ENCODE measurements at regions not wholly inside any gene's neighbourhood (a gene's known extent, or its start where the extent isn't known, plus 50 kb on each side); places are given as distances from the start of the nearest gene placed in this dataset.

DNA sequence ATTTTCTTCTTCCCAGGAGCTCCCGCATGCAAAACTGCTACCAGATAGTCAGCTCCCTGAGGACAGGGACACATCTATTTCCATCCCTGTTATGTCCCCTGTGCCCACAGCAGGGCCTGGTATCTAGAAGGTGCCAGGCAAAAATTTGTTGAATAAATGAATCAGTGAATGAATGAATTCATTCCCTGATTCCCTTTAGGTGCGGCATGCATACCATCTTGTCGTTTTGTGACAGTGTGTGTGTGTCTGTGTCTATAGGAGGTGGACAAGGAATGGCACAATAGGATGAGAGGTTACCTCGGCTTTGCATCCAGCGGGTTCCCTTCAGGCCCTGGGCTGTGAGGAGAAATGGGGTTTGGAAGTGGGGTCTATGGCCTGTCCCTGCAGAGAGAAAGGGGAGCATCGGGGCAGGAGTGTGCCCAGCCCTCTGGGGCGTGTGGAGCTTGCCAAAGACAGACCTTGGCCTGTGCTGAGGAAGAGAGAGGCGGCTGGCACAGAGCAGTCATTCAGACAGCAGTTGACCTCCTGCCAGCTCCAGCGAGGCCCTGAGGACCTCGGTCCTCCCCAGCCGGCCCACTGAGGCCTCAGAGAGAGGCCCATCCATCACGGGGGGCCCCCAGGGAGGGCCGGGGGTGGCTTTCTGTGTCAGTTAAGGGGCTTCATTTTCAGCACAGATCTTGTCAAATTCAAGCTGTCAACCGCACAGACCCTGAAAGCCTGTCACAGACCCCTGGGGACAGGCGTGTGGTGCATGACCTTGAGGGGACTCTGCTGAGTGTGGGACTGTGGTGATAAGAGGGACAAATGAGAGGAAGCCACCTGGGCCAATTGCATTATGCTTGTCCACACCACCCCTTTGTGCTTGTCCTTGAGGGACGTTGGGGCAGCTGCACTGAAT is 125.9 kb upstream of the CXCR4 start:
- no peak for DNase-seq (ENCODE audit: low read depth)

DNA sequence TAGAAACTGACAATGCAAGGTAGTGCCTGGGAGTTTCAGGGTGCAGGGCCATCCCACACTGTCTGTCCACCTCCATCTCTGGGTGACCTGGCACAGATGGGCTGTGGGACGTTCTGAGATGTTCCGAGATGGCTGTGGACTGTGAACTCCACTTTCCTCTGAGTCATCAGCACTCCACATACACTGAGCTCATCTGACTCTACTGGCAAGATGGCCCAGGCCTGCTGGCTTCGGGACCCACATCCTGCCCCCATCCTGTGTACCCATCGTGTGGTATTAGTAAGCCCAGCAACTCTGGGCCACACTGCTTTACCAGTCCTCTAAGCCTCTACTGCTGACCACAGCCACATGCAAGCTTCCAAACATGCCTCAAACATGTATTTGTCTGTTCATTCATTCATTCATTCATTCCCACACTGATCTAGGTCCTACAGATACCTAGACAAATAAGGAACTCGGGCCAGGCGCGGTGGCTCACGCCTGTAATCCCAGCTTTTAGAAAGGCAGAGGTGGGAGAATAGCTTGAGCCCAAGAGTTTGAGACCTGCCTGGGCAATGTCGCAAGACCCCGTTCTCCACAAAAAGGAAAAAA is 124.8 kb upstream of the CXCR4 start:
- no peak for DNase-seq (ENCODE audit: low read depth)

DNA sequence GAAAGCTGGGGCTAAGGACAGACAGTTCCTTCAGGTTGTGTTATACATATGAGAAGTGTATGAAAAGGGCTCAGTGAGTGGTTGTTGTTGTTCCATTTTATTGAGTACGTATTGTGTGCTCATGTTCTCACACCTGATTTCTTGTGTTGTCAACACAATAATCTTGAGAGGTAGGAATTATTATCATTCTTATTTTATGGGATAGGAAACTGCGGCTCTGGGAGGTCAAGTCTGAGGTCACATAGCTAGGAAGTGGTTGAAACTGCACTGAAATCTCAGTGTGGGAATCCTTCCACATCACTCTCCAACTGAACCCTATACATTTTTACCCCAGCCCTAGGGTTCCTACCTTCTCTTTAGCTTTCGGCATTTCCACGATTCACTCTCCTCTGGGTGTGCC is 124.2 kb upstream of the CXCR4 start:
- no peak for DNase-seq (ENCODE audit: low read depth)

DNA sequence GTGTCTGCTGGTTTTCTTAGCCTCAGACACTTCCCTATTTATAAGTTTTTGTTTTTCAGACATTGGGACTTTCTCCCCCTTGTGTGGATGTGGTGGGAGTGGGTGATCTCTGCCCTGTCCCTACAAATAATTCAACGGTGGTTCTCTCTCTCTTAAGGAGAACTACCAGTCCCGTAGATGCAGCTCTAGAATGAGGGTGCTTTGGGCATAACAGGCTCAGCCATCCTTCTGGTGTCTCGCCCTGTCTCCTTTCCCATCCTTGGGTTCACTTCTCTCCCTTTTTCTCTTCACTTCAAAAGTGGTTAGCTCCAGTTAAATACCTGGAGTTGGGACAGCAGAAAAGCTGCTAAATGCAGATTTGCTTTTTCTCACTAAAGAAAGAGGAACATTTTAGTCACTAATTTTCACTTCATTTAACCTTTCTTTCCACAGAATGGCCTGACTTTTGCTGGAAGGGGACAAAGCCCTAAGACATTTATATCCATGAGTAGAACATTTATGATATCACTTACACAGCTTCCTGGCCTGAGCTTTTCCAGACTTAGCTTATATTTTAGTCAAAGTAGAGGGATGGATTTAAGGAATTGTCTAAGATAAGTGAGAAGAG is 121.2 kb upstream of the CXCR4 start:
- DNase-seq (ENCODE audit: low read depth): no peak

DNA sequence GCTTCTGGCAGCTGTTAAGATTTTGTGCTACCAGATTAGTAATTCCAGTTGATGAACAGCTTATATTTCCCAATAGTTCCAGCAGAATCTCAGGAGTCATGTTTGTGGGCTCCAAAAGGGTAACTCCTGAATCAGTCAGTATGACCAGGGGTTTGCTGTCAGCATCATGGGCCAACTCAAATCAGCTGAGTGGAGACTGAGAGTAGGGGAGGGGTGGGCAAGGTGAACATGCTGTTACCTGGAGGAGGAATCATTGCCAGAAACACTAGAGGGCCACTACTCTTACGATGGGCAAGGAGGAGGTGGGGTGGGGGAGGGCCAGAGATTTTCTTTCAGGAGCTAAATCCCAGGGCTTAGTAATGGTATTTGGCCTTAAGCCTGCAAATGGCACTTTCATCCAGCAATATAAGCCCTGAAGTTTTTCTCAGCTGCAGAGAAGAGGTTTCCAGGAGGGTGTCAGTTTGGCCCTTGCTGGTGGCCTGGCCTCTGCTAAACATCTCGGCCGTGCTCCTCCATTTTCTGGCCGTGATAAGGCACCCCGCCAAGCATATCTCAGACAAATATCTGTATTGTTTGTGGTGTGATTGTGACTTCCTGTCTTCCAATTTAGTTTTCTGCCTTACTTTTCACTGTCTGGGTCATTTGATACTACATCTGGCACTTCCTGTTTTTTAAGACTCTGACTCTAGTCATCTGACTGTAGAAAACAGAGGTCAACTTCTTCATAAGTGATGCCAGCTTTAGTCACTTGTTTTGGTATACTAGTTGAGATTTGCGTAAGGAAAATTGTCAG is 120.5 kb upstream of the CXCR4 start:
- peak; percentile 38 for DNase-seq (ENCODE audit: low read depth)

DNA sequence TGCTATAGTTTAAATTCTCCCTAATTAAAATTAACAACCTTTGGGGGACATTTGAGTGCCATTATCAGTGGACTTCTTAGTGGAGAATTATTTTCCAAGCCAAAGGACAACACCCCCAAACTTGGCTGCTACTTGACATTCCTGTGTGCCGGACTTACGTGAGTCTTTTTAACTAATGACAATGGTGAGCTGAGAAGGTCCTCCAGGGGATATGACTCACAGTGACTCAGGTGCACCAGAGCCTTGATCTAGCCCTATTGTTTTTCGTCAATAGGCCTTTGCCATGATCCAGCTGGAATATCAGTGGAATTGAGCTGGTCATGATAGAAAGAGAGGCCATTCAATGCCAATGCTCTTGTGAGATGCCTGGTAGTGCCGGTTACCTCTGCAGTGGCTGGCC is 118.1 kb upstream of the CXCR4 start:
- no peak for DNase-seq (ENCODE audit: low read depth)

DNA sequence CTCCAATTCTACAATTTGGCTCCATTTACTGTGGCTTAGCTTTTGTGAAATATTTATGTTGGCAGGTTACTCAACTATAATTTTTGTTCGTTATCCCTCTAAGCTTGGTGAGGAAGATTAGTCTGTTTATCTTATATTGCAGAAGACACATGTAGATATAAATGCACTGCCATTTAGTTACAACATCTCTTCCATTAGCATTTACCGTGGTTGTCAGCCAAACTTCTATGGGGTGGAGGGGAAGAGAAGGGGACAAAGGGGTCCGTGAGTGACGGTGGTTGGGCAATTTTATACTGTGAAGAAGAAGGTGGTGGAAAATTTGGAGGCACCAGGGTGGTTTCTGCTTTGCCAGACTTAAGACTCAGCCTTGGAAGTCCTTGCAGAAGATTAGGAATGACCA is 117.6 kb upstream of the CXCR4 start:
- DNase-seq (ENCODE audit: low read depth): peak; percentile 2

DNA sequence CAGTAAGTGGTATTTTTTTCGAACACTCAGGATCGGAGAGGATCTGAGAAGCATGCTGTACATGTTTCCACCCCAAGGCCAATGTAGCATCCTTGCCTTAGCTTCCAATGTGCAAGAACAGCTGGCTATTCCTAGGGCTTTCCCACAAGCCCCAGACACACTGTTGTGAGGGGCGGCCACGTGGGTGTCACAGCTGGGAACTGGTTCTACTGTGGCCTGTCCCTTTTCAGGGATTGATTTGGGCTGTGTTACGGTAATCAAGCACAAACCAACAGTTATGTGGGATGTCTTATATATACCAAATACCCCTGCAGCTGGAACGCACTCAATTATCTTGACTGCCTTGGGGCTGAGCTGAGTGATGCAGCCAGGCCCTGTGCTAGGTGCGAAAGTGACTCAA is 116.3 kb upstream of the CXCR4 start:
- DNase-seq (ENCODE audit: low read depth): no peak

DNA sequence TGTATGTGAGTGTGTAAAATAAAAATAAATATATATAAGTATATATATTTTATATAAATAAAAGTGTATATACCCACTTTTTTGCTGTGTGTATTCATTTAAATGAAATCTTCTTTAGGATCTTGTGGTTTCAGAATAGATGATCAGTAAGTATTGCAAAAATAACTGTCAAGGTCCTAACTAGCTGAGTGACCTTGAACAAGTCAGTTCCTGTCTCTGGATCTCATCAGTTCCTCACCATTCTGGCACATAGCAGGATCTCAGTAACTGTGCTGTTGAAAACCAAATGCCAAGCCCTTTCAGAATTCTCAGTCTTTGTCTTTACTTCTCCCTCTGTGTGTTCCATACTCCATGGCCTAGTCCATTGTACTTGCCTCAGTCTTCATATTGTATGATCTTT is 115.3 kb upstream of the CXCR4 start:
- peak; percentile 7 for DNase-seq (ENCODE audit: low read depth)

DNA sequence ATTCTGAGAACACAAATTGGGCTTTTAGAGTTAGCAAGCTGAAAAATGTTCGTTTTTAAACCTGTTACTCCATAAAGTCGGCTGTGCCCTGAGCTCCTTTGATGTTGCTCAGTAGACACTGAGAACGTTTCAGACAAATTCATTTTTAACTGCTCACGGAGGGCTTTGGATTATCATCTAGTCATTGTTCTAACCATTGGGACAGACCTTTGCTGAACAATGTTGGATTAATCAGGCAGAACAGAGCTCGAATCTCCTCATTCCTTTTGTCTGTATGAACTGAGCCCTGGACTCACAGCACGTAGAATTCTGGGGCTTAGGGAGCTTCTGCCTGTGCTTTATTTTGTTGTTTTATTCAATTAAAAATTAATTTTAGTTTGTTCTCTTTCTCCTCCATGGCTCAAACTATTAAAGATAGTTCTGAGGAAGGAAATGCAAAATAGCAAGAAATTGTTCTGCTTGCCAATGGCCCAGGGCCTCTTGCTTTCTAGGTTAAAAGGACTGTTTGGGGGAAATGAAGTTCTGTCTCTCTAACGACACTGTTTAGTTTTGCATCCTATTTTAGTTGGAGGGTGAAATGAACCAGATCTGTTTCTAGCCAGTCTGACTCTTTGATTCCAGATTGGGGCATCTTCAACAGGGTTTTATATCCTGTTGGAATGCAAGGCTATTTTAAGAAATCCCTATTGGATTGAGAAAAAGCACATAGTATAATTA is 114.7 kb upstream of the CXCR4 start:
- no peak for DNase-seq (ENCODE audit: low read depth)

DNA sequence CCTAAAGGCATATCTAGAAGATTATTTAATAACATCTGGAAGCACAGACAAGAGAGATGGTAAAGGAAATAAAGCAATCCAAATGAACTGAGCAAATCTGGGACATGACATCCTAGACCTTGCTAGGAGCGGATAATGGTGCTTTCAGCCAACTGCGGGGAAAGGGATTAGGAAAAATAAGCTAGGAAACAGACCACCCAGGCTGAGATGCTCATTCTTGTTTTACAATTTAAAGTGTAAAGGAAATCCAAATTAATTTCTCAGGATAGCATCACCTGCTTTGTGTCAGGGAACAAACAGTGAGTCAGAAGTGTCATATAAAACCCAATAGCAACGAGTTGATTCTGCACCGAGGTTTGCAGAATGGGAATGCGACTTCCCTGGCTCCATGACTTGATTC is 112.5 kb upstream of the CXCR4 start:
- DNase-seq (ENCODE audit: low read depth): no peak

DNA sequence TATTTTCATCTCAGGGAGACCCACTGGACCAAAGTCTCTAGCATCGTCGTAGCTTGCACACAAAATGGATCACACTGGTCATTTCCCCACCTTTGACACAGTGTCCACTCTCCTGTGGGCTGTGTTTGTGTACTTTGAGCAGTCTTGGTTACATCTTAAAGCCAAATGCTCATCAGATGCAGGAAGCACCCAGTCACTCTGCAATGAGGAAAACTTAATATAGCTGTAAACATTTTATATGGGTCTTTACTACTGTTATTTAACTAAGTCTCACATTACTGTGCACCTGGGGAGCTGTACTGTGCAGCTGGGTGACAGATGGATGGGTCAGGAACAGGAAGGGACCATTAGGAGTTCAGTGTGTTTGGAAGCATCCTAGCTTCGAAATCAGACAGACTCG is 109.0 kb upstream of the CXCR4 start:
- DNase-seq (ENCODE audit: low read depth): no peak

DNA sequence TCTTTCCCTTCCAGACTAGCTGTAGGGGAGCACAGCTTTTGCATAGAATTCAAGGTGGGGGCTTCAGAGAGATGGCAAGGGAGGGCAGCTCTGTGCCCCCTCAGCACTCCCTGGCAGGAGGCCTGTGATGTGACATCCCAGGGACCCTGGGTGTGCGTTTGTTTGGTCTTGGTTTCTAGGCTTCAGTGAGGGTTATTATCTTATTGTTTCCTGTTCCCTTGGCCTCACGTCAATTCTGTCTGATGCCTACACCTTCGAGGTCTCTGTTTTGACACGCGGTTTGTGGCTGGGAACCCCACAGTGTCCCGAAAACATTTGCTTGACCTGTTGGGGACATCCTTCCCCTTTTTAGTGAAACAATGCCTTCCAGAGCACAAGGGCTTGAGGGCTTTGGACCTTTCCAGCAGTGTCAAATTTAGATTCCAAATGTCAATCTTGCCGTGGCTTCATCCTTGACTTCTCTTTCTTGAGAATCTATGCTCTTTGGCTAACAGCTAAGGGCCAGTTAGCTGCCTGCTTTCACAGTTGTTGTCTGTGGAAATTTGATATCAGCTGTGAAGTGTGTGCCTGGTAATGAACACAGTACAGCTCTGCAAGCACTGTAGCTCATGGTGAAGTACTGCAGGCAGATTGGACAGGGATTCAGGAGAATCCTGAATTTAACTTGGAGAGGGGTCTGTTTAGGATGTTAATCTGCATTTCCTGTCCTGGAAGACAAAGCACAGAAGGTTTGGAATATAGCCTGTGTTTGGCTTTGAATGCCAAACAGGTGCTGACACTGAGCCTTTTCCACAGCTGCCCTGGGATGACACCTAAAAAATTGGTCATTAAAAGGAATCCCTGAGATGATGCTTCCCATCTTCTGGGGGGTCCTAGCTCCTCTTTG is 108.2 kb upstream of the CXCR4 start:
- no peak for DNase-seq (ENCODE audit: low read depth)

DNA sequence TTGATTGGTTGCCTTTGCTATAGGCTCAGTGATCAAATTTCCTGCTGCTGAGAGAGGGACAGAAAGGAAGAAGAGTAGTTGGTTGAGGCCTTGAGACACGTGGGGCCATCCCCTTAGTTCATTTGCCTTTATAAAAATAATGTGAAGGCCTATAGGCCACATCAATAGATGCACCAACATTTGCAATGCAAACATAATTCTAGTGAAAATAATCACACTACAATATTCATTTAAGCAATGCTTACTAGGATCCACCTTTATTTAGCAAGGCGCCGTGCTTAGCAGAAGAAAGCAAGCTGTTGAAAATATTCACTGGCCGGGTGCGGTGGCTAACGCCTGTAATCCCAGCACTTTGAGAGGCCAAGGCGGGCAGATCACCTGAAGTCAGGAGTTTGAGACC is 105.3 kb upstream of the CXCR4 start:
- DNase-seq (ENCODE audit: low read depth): no peak

DNA sequence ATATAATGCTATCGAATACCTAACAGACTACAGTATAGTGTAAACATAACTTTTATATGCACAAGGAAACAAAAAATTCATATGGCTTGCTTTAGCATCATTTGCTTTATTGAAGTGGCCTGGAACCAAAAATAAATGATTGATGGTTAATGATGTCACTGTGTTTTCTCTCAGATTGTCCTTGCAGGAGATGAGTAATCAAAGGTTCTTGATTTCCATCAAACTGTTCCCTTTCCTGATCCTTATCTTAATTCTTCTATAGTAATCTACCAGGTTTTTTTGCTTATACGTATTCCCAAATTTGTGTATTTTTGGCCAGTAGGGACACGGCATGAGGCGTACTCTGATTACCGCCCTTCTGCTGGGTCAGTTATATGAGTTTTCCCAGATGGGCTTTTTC is 104.9 kb upstream of the CXCR4 start:
- DNase-seq (ENCODE audit: low read depth): no peak

DNA sequence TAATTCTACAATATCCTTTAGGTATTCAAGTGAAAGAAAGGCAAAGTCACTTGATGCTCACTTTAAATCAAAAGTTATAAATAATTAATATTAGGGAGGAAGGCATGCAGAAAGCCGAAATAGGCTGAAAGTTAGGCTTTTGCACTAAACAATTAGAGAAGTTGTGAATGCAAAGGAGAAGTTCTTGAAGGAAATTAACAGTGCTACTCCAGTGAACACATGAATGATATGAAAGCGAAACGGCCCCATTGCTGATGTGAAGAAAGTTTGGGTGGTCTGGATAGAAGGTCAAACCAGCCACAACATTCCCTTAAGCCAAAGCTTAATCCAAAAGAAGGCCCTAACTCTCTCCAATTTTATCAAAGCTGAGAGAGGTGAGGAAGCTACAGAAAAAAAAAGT is 103.1 kb upstream of the CXCR4 start:
- DNase-seq (ENCODE audit: low read depth): no peak

DNA sequence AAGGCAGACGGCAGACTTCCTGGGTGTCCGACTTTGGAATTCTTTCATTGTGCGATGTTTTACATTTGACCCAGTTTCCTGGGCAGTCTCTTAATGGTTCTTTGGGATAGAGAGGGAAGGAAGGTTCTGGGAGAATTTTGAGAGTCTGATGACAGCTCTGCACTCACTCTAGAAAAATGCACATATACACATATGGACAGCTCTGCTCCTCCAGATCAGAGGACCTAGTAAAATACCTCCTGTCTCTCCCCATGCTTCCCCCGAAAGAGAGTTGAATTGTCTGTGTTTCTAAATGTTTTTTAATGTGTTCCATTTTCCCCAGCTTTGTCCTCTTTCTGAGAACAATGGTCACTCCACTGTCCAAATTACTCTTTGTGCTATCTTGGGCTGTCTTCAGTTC is 102.0 kb upstream of the CXCR4 start:
- DNase-seq (ENCODE audit: low read depth): no peak

DNA sequence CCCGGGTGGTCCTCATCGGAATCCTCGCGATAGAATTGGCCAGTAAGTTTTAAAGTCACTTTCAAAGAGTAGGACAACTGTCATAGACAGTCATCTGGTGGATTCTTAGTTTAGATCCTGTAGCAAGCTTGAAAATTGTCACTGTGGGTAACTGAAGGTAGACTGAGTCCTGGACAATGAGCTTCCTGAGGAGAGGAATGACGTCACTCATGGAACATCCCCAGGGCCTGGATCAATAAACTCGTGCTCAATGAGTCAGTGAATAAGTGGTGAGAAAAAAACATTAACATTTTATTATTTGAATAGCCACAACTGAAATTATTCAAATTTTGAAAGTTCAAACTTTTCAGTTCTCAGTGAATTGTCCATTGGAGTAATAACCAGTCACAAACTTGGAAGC is 101.4 kb upstream of the CXCR4 start:
- DNase-seq (ENCODE audit: low read depth): no peak

DNA sequence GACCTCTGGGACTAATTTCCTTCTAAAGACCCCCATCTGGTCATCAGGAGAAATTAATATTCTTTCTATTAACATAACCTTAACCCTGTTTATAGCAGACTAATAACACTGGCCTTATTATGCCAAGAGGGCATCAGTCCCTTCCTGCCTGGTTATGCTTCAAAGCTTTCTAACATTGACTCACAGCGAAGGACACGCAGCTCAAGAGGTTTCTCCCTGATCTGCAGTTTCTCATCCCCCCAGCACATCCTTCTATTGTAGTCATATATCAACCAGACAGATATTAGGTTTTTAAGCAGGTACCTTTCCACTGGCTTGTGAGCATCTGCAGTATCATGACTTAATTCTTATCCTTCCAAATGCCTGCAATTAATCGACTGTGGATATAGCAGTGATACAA is 100.0 kb upstream of the CXCR4 start:
- no peak for DNase-seq (ENCODE audit: low read depth)

DNA sequence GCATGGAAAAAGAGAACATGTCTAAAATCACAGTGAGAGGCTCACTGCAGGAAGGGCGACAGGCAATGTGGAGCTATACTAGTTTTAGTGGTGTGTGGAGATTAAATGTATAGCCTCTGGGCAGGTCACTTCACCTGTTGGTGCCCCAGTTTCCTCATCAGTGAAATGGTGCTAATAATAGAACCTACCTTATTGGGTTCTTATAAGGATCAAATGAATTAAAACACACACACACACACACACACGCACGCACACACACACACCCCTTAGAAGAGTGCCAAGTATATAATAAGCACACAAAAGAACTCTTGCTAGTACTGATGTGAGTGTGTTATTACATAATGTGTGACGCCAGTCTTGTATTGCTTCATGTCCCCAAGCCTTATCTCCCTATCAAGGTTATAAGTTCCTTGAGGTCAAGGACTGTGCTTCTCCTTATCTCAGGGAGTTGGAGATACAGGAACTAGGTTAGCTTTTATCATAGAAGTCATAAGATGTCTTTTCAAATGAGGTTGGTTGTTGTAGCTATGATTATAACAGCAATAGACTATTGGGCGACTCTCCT is 98.0 kb upstream of the CXCR4 start:
- DNase-seq (ENCODE audit: low read depth): no peak

DNA sequence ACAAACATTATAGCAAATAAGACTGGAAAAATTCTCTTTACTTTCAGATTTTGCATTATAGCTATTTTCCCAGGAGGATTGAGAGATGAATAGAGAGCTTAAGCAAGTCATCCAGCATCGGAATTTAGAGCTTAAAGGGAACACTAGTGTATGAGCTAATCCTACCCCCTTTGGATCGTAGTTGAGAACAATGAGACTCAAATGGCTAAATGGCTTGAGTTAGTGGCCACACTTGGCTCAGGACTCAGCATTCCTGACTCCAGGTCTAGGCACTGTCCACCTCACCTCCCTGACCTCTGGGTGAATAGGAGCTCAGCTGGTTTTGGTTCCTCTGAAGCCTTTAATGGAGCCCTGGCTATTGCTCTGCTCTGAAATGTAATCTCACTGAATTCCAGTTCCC is 97.5 kb upstream of the CXCR4 start:
- no peak for DNase-seq (ENCODE audit: low read depth)
